H1 (cell line): ENCODE measurements at regions not wholly inside any gene's neighbourhood (a gene's known extent, or its start where the extent isn't known, plus 50 kb on each side); places are given as distances from the start of the nearest gene placed in this dataset.
"Not testable (repeated sequence)": the region's sequence is repeated elsewhere in the genome, so short reads cannot be mapped to it uniquely, and the experiment has no call there.

Experiments used
- CTCF ChIA-PET: fragments of 300-600 bp; sonication (Branson Sonifier 250); formaldehyde crosslinking; loops from one replicate; lab custom pipeline; 2021; ENCODE audit not compliant: partially characterized antibody; lab: Charles Lee
- POLR2A ChIA-PET: fragments of 300-600 bp; sonication (Branson Sonifier 250); formaldehyde crosslinking; loops from one replicate; lab custom pipeline; 2021; ENCODE audit warnings: inconsistent platforms; ENCODE audit not compliant: partially characterized antibody; lab: Charles Lee
- DNase-seq, 2 experiments: peaks; one replicate each; pipeline versions ENCODE4 v3.0.0 to v3.0.0-alpha.2; 2010 to 2022; ENCODE audit warnings: low spot score in 2 of 2, low read depth in 1 of 2, mixed read lengths in 1 of 2
- FAIRE-seq: peaks from 2 replicates; lab custom pipeline; 2011; peaks lifted over from hg19 to GRCh38; lab: Jason Lieb, UNC
- H2AFZ ChIP-seq: 2 replicates; pipeline ENCODE4 v1.8.1; 2012; ENCODE audit warnings: low read length, inconsistent platforms
- H2AK5ac ChIP-seq: 2 replicates; pipeline ENCODE4 v1.6.1; 2013; ENCODE audit warnings: low read depth, low read length
- H2BK120ac ChIP-seq: replicated peaks from 2 replicates; pipeline ENCODE3; 2013; ENCODE audit warnings: low read depth, low read length, inconsistent platforms
- H2BK12ac ChIP-seq: 2 replicates; pipeline ENCODE4 v1.6.1; 2013; ENCODE audit warnings: low read depth, low read length
- H2BK15ac ChIP-seq: 2 replicates; pipeline ENCODE4 v1.6.1; 2013; ENCODE audit warnings: low read length
- H2BK20ac ChIP-seq: 2 replicates; pipeline ENCODE4 v1.6.1; 2013; ENCODE audit warnings: low read length
- H2BK5ac ChIP-seq: 2 replicates; pipeline ENCODE4 v1.6.1; 2013; ENCODE audit warnings: low read depth, low read length
- H3K14ac ChIP-seq: 2 replicates; pipeline ENCODE4 v1.6.1; 2013; ENCODE audit warnings: inconsistent platforms; ENCODE audit not compliant: insufficient read length
- H3K18ac ChIP-seq: 2 replicates; pipeline ENCODE4 v1.6.1; 2013; ENCODE audit warnings: low read length; ENCODE audit errors: extremely low read depth
- H3K23ac ChIP-seq: 2 replicates; pipeline ENCODE4 v1.6.1; 2013; ENCODE audit warnings: inconsistent platforms; ENCODE audit not compliant: insufficient read length
- H3K23me2 ChIP-seq: 2 replicates; pipeline ENCODE4 v1.6.1; 2013; ENCODE audit warnings: low read depth, low read length
- H3K27ac ChIP-seq: 2 replicates; pipeline ENCODE4 v1.6.1; 2011; ENCODE audit warnings: low read depth, low read length, inconsistent platforms
- H3K27me3 ChIP-seq, 4 experiments: replicated peaks in 1 of 4; 1 replicate in 1 of 4; 2 replicates in 3 of 4; pipeline versions ENCODE4 v1.6.1 to v1.8.1; 2011 to 2013; ENCODE audit warnings: low read length in 3 of 4, mild to moderate bottlenecking in 3 of 4, inconsistent platforms in 2 of 4, mixed read lengths in 2 of 4, moderate library complexity in 1 of 4; ENCODE audit not compliant: control insufficient read depth in 3 of 4, insufficient read depth in 3 of 4; ENCODE audit errors: extremely low read depth in 1 of 4
- H3K36me3 ChIP-seq, 4 experiments: 2 replicates each; pipeline versions ENCODE4 v1.6.1 to v1.8.1; 2011 to 2013; ENCODE audit warnings: mild to moderate bottlenecking in 4 of 4, low read length in 3 of 4, moderate library complexity in 2 of 4, control low read depth in 1 of 4, inconsistent platforms in 1 of 4; ENCODE audit not compliant: insufficient read depth in 4 of 4, control insufficient read depth in 2 of 4
- H3K4ac ChIP-seq: replicated peaks from 2 replicates; pipeline ENCODE3; 2013; ENCODE audit warnings: low read length, low read depth, mixed read lengths, inconsistent platforms; ENCODE audit not compliant: insufficient read length
- H3K4me1 ChIP-seq, 4 experiments: replicated peaks in 1 of 4; 1 replicate in 1 of 4; 2 replicates in 3 of 4; pipeline versions ENCODE4 v1.6.1 to v1.8.1; 2011 to 2013; ENCODE audit warnings: low read length in 3 of 4, inconsistent platforms in 2 of 4, mixed read lengths in 1 of 4; ENCODE audit not compliant: insufficient read depth in 4 of 4, control insufficient read depth in 3 of 4
- H3K4me2 ChIP-seq, 2 experiments: 2 replicates each; pipeline versions ENCODE4 v1.6.1 to v1.8.1; 2011 to 2013; ENCODE audit warnings: low read depth in 2 of 2, low read length in 2 of 2, control low read depth in 1 of 2, inconsistent platforms in 1 of 2, mild to moderate bottlenecking in 1 of 2; ENCODE audit not compliant: insufficient read depth in 1 of 2
- H3K4me3 ChIP-seq, 4 experiments: fragments of 200-600, 300-600 bp in 1 of 4; sonication (generic), shearing (Covaris generic), sonication (Bioruptor Twin) in 1 of 4; 2 replicates each; pipeline versions ENCODE4 v1.5.1 to v1.8.1; 2011 to 2016; ENCODE audit warnings: low read length in 4 of 4, low read depth in 3 of 4, control low read depth in 2 of 4, inconsistent platforms in 2 of 4, mild to moderate bottlenecking in 2 of 4, mixed read lengths in 1 of 4, moderate library complexity in 1 of 4; ENCODE audit not compliant: insufficient read depth in 2 of 4; ENCODE audit errors: extremely low read depth in 1 of 4
- H3K56ac ChIP-seq: replicated peaks from 2 replicates; pipeline ENCODE3; 2013; ENCODE audit warnings: low read depth, mild to moderate bottlenecking, mixed read lengths, low read length, inconsistent platforms; ENCODE audit not compliant: insufficient read length
- H3K79me1 ChIP-seq: 2 replicates; pipeline ENCODE4 v1.6.1; 2013; ENCODE audit warnings: low read depth, low read length, control low read depth
- H3K79me2 ChIP-seq, 2 experiments: 2 replicates each; pipeline versions ENCODE4 v1.6.1 to v1.8.1; 2012 to 2013; ENCODE audit warnings: low read length in 2 of 2, mild to moderate bottlenecking in 2 of 2, inconsistent platforms in 1 of 2; ENCODE audit not compliant: insufficient read depth in 2 of 2, control insufficient read depth in 1 of 2
- H3K9ac ChIP-seq, 4 experiments: replicated peaks in 1 of 4; 1 replicate in 1 of 4; 2 replicates in 3 of 4; pipeline versions ENCODE4 v1.6.1 to v1.8.1; 2011 to 2013; ENCODE audit warnings: low read depth in 3 of 4, low read length in 3 of 4, control low read depth in 2 of 4, mild to moderate bottlenecking in 2 of 4, moderate library complexity in 2 of 4, inconsistent platforms in 1 of 4; ENCODE audit errors: extremely low read depth in 1 of 4
- H3K9me3 ChIP-seq, 2 experiments: 2 replicates each; pipeline versions ENCODE4 v1.6.1 to v1.8.1; 2012 to 2013; ENCODE audit warnings: mild to moderate bottlenecking in 2 of 2, moderate library complexity in 2 of 2, control low read depth in 1 of 2, inconsistent platforms in 1 of 2, low read depth in 1 of 2, low read length in 1 of 2, mixed read lengths in 1 of 2; ENCODE audit not compliant: insufficient read depth in 2 of 2
- H4K20me1 ChIP-seq, 2 experiments: replicated peaks in 1 of 2; 2 replicates each; pipeline versions ENCODE3 to v1.8.1; 2011 to 2013; ENCODE audit warnings: inconsistent platforms in 2 of 2, low read length in 2 of 2, mild to moderate bottlenecking in 1 of 2; ENCODE audit not compliant: insufficient read depth in 2 of 2, control insufficient read depth in 1 of 2
- H4K5ac ChIP-seq: 2 replicates; pipeline ENCODE4 v1.6.1; 2013; ENCODE audit warnings: low read length, low read depth, mixed read lengths, inconsistent platforms; ENCODE audit not compliant: insufficient read length
- H4K8ac ChIP-seq: 2 replicates; pipeline ENCODE4 v1.8.0; 2013; ENCODE audit warnings: mild to moderate bottlenecking, moderate library complexity, low read length, inconsistent platforms; ENCODE audit not compliant: insufficient read depth; ENCODE audit errors: extremely low read depth
- H4K91ac ChIP-seq: replicated peaks from 2 replicates; pipeline ENCODE3; 2013; ENCODE audit warnings: low read length, mixed read lengths, inconsistent platforms; ENCODE audit not compliant: insufficient read length
- WGBS, 2 experiments: shearing (Covaris generic) in 1 of 2; methylation state at CpG; one replicate each; pipeline versions ENCODE4 v1.1.6 to v1.1.7; 2013 to 2015; ENCODE audit warnings: low lambda C conversion rate in 2 of 2, mixed read lengths in 2 of 2, inconsistent platforms in 1 of 2, low coverage in 1 of 2, missing lambda C conversion rate in 1 of 2; ENCODE audit not compliant: insufficient replicate concordance in 2 of 2, insufficient coverage in 1 of 2, insufficient read length in 1 of 2; ENCODE audit errors: extremely low coverage in 1 of 2, missing lambda C conversion rate in 1 of 2; 5-methylcytosine and 5-hydroxymethylcytosine counted together

- not testable (repeated sequence) for H2AFZ ChIP-seq, H3K23ac ChIP-seq, H3K79me2 ChIP-seq, H3K27ac ChIP-seq, H3K4me2 ChIP-seq, H3K14ac ChIP-seq, H3K79me1 ChIP-seq, H3K18ac ChIP-seq, H4K8ac ChIP-seq, H2BK20ac ChIP-seq, H3K9me3 ChIP-seq, H2BK120ac ChIP-seq, H4K20me1 ChIP-seq, H3K4ac ChIP-seq, H3K56ac ChIP-seq, H2BK12ac ChIP-seq, H2AK5ac ChIP-seq, H3K4me3 ChIP-seq, H2BK5ac ChIP-seq, H3K23me2 ChIP-seq, H3K27me3 ChIP-seq, FAIRE-seq, H3K4me1 ChIP-seq, DNase-seq, H4K91ac ChIP-seq, H4K5ac ChIP-seq, H3K36me3 ChIP-seq, H3K9ac ChIP-seq, H2BK15ac ChIP-seq
- WGBS, 2 experiments, result 92% methylated on average over 6 of the region's 6 CpGs; no CpG with 5 or more reads in 1 of the 2 experiments
- CTCF ChIA-PET, result interaction anchor here (2.2 to 4.3 kb wide), 2 partner anchors 14 to 43 kb away, joined by 10 to 26 read pairs; no protein-coding TSS in a partner anchor
- POLR2A ChIA-PET, result interaction anchor here (0.6 kb wide), 1 partner anchor 11 kb away, joined by 3 read pairs; no protein-coding TSS in a partner anchor
Measured at GRCh38 chr9:33734941-33735835, 60.2 kb upstream of the PRSS3 start.
